HG03520 (cell line): ENCODE measurements at regions not wholly inside any gene's neighbourhood (a gene's known extent, or its start where the extent isn't known, plus 50 kb on each side); places are given as distances from the start of the nearest gene placed in this dataset.

Source experiments
- ATAC-seq: cut with Tn5 transposase; IDR thresholded peaks from one replicate; pipeline ENCODE4 v1.9.1; 2021; ENCODE audit warnings: mild to moderate bottlenecking, moderate library complexity; ENCODE audit not compliant: unreplicated experiment

DNA sequence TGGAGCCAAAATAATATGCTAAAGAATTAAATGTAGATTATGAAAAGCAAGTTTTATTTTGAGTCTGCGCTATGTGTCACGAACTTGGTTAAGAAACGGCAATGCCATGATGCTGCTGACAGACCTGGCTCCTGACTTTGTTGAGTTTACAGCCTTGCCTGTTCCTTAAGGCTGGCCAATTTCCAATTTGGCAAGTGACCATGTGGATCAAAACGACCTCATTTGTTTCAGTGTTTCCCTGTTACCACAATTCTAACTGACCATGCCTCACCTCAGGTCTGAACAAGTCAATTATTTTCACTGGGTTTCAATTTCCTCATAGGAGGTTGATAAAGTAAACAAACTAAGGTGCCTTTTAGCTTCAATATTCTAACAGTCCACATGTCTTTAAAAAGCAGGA lies 461.4 kb downstream of the ZNF608 start:
- ATAC-seq = no peak

DNA sequence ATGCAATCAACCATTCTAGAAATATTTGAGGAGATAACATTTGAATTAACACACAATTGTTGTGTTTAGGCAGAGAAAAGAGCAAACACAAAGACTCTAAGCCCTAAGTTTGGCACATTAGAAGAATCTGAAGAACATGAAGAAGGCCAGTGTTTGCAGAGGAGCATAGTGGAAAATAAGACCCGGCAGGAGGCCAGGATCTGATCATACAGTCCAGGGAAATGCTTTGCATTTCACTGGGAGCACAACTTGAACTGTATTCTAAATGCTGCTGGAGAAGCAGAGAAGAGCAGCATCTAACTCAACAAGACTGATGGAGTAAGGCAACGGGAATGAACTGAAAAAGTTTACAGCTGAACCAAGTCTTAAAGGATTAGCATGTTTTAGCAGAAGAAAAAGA lies 463.4 kb downstream of the ZNF608 start:
- ATAC-seq = no peak

DNA sequence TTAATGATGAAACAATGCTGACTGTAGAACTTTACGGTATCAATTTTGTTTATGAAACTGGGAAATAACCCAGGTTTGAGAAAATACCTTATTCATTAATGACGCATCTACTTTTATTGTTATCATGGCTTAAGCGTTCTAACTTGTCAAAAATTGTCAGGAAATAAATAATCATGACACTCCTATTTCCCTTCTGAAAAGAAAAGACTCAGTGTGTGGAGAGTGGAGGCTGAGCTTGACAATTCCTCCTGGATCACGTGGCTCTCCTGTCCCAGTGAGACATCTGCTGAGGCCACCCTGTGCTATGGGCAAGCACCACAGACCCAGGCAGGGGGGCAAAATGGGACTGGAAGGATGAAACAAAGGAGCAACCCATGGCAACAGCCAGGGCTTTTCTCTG lies 466.4 kb downstream of the ZNF608 start:
- no peak for ATAC-seq

DNA sequence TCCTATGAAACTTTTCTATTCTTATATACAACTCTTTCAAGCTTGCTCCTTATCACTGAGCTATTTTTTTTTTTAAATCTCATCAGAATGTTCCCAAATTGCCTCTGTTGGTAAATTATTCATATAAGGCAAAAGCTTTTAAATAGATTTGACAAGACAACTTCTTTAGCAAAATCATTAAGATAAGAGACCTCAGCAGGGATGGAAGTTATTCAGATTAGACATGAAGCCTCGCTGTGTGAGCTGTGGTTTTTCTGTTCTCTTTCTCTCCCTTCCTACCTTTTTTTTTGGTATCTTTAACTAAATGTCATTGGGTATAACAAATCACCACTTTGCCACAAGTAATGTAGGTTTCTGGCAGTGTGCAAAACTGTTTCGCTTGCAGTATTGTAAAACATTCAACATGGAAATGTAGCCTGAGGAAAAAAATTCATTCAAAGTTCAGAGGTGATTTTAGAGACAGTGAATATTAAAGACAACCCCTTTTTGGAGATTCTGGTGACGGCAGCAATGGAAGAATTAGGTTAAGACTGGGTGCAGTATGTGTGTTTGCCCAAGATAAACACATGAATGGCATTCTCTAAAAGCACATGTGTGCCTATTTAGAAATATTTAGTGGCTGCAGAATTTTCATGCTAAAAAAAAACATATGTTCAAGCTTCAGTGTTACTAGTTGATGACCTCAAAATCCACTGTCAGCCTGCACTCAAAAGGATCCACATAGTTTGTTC lies 467.1 kb downstream of the ZNF608 start:
- ATAC-seq = no peak

DNA sequence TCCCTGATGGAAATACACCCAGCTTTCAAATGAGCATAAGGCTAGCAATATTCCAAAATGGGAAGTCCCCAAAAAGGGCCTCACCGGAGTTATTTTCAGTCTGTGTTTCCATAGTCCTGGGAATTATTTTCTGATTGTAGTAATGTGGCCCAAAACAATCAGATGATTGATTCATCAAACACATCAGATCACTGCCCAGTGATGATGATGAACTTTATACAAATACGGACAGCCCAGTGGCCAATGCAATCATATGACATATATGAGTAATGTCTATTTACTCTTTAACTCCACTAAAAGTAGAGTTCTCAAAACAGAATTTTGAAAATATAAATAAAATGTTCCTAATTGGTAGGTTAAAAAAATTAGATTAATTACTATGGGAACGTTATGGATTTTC lies 467.8 kb downstream of the ZNF608 start:
- ATAC-seq = no peak

DNA sequence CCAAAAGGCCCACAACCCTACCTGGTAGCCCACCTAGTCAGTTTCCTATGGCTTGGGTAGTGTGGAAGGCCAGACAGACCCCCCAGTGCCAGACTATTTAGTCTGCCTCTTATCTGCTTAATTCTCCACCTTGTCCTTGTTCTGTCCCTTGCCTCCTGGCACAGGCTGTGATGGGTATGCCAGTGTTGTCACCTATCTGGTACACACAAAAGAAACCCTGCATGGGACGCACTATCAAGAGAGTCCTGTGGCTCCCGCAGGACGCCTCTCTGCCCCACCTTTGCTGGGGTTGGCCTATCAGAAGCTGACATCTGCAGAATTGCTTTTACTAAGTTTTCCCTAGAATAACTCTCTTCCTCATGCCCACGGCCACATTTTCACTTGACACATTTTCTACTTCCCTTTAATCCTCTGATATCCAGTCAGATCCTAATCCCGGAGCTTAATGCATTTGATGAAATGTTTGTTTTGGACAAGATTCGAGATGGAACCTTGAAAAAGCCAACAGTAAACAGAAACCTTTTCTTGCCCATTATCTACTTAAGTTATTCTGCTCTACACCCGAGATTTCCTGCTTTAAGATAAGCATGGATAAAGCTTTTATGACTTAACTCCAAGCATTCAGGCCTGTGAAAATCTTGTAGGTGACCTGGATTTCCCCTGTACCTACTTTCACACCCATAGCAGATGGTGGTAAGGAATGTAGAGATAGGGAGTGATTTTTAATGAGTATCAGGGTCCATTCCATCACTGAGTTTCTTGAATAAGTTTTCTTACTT lies 468.5 kb downstream of the ZNF608 start:
- no peak for ATAC-seq

DNA sequence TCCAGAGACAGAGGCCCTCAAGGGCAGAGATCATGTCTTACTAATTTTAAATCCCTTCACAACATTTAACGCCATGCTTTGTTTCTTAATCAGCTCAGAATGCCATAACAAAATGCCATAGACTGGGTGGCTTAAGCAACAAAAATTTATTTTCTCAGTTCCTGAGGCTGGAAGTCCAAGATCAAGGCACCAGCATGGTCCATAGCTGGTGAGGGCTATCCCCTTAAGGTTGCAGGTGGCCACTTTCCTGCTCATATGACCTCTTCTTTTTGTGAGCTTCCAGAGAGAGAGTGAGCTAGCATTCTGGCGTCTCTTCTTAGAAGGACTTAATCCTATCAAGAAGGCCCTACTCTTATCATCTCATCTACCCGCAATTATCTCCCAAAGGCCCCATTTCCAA lies 470.3 kb downstream of the ZNF608 start:
- no peak for ATAC-seq

DNA sequence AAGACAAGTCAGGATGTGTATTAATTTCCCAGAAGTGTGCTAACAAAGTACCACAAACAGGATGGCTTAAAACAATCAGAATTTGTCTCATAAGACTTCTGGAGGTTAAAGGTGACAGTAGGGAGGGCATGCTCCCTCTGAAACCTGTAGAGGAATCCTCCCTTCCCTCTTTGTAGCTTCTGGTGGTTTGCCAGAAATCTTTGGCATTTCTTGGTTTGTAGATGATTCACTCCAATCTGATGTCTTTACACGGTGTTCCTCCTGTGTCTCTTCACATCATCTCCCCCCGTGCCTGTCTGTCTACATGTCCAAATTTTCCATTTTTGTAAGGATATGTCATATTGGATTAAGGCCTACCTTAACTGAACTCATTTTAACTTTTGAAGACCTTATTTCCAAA lies 471.5 kb downstream of the ZNF608 start:
- no peak for ATAC-seq

DNA sequence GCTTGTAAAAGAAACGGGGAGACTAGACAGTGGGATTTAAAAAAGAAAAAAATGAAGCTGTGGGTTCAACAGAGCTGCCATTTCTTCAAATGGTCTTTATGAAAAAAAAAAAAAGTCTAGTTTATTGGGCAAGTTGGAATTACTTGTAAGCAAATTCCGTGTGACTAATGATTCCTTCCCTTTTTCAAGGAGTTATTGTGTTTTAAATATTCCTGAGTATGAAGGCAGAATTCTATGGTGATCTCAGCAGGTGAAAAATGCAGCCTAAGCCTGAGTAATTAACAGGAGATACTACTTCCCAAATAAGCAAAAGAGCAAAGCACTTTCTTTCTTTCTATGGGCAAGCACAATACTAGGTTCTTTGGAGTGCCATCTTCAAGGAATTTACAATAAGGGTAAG lies 481.9 kb downstream of the ZNF608 start:
- ATAC-seq = no peak

DNA sequence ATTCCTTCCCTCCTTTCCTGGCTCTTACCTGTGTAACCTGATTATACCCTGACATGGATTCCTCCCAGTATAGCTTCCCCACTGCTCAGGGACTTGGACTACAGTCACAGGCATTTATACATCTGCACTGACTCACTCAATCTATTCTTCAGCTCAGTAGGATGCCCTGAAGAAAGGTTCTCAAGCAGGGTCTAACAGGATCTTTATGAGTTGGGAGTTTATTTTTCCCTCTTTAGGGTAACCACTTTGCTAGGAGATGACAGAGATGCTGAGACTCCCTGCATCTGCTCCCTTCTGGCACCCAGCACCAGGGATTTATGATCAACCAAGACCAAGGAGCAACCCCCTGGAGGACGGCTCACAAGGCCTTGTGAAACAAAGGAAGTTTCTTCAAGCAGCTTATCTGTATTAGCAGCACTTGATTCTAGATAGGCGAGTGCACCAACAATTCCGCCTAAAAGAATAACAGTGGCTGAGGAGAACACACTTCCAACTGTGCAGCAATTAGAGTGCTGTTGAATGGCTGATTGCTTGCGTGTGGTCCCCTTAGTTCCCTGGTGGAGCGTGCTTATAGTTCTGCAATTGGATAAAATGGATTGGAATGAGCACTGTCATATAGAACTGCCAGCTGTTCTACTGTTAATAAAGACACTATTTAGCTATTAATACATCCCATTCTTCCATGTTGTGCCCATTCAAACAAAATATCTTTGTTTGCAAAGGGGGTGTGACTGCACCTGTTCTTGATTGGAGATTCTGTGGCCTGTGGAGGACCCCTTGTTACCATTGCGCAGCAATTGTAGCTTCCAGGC lies 482.6 kb downstream of the ZNF608 start:
- no peak for ATAC-seq

DNA sequence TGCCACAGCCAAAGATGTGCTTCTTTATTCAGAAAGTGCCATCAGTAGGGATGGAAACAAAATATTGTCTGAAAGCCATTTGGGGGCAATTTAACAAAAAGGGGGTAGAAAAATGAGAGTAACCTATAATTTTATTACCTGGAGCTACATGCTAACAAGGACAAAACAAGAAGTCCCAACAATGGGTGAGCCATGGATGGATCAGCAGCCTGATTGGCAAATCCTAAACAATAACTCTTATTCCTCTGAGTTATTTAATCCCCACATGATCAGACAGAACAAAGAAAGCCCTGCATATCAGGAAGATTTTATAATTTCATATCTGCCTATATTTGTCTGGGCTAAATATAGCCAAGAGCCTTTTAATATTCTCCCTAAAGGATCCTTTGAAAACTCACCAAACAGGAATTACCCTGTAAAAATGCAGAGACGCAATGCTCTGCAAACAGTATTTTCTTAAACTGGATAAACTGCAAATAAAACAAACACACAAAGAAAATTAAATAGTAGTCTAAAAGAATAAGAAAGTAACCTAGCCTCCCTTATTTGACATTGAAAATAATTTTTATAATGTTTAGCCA lies 483.4 kb downstream of the ZNF608 start:
- no peak for ATAC-seq

DNA sequence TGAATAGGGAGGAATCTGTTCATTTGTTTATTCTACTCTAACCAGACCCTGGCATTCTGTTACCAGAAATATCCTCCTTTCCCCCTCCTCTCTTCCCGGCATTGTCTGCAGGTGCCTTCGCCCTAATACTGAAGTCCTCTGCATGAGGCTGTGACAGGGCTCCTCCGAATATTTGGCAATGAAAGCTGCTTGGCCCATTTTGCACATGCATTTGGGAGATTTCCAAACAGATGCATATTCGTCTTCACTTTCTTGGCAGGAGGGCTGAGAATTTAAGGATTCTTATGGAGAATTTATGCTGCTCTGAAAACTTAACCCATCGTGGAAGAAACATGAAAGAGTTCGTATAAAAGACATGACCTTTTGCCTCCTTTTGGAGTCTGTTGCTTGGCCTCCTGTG lies 484.0 kb downstream of the ZNF608 start:
- ATAC-seq = no peak

DNA sequence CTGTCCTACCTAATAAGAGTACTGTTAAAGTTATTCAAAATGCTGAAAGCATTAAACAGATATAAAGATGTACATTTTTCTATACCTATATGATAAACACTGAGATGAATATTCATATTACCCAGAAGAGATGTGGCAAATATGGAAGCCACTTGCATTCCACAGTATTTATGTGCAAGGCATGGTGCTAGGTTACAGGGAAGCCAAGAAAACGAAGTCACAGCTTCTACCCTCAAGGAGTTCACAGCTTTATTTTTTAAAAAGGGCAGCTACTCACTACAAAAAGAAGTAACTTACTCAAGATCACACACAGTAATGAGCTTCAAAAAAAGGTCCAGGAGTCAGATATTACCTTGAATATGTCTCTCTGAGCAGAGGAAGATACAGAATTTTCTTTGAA lies 484.6 kb downstream of the ZNF608 start:
- no peak for ATAC-seq

DNA sequence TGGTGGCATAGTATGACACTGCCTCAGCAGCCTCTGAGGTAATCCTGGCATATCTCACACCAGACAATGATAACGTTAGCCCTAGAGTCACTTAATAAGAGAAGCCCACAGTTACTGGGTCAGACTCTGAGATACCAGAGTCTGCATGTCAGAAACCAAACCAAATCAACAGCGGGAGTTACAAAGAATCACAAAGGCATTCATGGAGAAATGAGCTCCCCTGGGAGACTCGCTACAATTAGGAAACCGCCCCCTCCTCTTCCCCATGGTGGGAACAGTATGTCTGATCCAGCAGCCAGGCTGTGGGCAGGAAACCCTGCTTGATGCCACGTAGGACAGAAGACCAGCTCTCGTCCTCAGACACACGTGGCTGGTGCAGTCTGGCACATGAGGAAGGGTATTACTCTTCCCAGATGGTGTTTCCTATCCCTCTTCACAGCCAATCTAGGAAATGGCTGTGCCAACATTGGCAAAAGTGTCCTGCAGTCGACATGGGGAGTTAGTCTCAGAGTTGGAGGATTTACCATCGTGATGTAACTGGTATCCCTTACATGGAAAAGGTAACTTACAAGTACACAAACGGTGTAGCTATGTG lies 485.4 kb downstream of the ZNF608 start:
- no peak for ATAC-seq

DNA sequence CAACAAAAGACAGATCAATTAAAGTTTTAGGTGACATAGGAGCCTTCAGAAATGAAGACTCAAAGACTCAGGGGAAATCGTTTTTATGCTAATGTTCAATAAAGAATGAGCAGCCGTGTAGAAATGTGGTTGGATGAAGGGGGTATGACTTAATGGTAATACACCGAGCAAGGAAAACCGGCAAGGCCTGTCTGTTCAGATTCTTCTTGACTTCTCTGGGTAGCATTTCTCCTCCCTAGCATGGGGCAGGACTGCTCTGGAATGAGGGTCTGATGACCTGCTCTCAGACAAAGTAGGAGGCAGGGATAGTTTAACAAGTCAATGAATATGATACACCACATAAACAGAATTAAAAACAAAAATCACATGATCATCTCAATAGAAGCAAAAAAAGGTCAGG lies 487.4 kb downstream of the ZNF608 start:
- no peak for ATAC-seq

DNA sequence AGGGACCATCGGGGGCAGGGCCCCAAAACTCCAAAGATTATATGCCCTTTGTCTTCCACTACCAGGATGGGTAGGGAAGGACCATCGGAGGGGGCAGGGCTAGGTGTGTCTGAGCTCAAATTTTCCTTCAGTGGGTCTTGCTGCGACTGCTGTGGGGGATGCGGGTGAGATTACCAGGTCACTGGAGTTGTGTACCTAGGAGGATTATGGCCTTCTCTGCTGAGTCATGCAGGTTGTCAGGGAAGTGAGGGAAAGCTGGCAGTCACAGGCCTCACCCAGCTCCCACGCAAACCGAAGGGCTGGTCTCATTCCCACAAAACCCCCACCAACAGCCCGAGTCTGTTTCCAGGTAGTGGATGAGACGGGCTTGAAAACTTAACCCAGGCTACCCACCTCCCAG lies 489.4 kb downstream of the ZNF608 start:
- ATAC-seq = no peak

DNA sequence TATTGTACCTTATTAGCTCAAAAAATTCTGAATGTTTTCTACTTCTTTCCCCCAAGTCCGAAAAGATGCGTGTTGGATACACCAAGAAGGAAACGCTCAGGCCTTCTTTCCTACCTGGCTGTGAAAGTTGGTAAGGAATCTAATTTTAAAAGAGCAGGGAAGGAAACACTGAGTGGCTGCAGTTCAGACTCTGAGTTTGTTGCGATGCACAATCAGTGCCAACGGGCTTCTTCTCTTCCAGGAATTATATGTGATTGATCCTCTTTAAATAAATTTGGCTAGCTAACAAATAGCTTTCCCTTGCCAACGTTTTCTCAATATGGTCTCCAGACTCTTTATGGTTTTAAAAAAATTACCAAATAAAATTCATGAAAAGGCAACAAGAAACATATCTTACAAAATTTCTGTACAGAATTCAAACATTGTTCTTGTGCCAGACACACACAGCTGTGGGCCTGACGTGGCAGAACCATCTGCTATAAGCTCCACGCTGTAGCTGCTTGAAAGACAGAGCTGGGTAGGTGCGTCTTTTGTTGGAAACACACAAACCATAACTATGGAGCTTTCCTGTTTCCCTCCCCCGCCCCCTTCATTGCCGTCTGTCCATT lies 493.1 kb downstream of the ZNF608 start:
- ATAC-seq = no peak

DNA sequence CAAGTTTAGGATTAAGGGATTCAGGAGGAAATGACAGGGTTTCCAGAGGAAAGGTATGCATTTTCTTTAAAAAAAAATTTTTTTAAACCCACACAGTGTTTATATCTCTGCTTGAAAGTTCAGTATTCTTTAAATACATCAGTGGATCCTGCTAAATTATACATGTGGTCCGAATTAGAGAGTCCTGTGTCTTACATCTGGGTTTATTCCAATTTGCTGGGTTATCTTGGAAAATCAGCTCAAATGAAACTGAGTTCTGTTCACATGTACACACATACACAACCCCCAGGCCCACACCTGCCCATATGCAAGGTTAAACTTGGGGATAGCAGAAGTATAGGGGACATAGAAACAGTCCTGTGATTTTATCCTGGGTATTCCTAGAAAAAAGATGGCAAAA lies 493.7 kb downstream of the ZNF608 start:
- no peak for ATAC-seq

DNA sequence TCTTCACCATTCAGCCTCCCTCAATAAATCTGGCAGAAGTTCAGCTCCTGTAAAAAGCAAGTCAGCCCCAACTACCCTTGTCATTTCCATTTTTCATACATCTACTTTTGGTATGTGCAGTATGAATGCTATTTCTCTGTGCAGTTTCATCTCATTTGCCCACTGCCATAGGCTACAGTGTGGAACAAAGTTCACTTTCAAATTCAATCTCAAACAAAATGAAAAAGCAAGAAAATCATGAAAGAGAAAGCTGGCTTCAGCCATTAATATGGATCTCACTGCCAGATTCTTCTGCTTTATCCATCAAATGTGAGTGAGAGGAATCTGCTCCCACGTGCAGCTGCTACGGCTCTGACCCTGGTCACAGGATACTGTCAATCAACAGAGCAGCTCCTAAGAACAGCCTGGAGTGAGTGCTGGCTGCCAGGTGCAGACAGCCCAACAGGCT lies 494.2 kb downstream of the ZNF608 start:
- ATAC-seq = no peak

DNA sequence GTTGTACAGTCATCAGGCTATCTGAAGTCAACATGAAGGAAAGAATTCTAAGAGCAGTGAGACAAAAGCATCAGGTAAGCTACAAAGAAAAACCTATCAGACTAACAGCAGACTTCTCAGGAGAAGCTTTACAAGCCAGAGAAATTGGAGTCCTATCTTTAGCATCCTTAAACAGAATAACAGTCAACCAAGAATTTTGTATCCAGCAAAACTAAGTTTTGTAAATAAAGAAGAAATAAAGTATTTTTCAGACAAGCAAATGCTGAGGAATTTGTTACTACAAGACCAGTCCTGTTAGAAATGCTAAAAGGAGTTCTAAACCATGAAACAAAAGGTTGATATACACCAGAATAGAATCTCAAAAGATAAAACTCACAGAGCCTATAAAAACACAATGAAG lies 501.2 kb downstream of the ZNF608 start:
- ATAC-seq = no peak

DNA sequence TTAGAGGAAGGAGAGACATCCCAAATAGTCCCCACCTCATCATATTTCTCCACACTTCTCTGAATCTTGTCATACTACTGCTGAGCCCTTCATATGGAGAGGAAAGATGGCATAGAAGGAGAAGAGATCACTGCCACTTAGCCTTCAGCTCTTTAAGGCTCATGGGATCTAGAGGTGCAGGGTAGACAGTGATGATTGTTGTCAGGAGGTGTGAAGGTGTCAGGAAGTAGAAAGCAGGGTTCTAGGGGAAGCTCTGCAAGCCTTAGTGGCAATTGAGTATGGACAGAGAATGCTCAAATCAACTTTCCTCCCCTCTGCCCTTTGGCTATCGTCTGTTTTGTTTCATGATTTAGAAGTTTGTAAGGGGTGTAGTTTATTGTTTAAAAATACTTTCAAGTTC lies 505.7 kb downstream of the ZNF608 start:
- ATAC-seq = no peak
